CD4-positive, alpha-beta T cell treated with Interleukin-2 at 100 ng/mL for 4 hours (primary cell): ENCODE measurements at regions not wholly inside any gene's neighbourhood (a gene's known extent, or its start where the extent isn't known, plus 50 kb on each side); places are given as distances from the start of the nearest gene placed in this dataset.

Experiments
- DNase-seq: peaks from one replicate; pipeline ENCODE4 v3.0.0-alpha.2; 2020; ENCODE audit warnings: low spot score

- DNase-seq = no peak
Measured at GRCh38 chr1:234881893-234882771, 246.5 kb downstream of the TOMM20 start.

- no peak for DNase-seq
Measured at GRCh38 chr1:234879147-234880080, 249.2 kb downstream of the TOMM20 start.

GRCh38 chr1:234878288-234878687 is 250.3 kb downstream of the TOMM20 start:
- no peak for DNase-seq

DNA sequence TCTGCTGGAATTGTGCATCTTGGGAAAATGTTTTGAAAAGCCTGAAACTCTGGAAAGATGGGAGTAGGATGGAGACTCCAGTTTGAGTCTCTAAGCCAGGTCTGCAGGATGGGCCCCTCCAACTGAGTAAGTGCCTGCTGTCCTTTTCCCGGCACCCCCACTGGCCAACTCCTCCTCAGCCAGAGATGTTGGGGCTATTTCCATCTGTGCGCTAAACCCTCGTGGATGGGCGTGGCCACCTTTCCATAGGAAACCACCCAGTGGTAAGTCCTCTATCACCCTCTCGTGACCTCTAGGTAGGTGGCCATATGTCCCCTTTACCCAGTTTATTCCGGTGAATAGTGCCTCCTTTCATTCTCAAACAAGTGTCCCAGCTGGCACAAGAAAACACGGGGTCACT is 250.9 kb downstream of the TOMM20 start:
- no peak for DNase-seq

- DNase-seq = no peak
Measured at GRCh38 chr1:234875953-234876855, 252.4 kb downstream of the TOMM20 start.

GRCh38 chr1:234875328-234875952 is 253.2 kb downstream of the TOMM20 start:
- no peak for DNase-seq

DNA sequence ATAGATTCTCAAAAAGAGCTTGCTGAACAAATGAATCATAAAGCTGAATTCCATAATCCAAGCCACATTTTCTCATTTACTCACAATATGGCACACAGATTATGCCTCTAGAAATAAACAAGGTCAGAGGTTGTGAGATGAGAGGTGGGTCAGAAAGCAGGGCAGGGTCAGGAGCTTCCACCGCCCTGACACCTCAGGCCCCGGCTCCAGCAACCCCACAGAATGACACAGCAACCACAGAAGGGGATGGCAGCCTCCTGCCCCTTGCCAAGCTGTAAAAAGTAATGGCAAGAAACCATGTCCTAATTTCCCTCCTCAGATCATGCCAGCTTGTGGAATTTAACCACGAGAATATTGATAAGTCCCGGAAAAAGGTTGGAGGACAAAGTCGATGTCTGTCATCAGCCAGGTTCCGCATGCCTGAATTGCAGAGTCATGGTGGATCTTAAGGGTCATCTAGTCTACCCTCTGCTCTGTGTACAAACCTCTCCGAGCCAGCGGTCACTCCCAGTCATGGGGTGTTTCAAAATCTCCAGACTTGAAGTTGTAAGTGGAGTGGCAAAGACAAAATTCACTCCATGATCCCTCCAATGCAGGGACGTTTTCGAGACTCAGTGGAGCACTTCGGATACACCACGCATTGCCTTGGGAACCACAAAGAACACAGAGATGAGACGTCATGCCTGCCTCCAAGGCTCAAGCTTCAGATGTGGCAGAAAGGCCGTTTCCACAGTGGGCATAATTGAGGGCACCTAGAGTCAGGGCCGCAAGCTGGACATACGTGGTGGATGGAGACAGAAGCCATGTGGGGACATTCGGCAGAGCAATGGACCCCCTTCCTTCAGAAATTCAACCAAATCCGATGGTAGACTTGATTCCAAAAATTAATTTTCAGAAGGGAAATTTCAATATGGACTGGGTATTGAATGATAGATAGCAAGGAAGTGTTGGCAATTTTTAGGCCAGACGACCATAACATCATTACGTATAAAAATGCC is 254.0 kb downstream of the TOMM20 start:
- DNase-seq = no peak

- no peak for DNase-seq
Measured at GRCh38 chr1:234871710-234872271, 256.8 kb downstream of the TOMM20 start.

DNA sequence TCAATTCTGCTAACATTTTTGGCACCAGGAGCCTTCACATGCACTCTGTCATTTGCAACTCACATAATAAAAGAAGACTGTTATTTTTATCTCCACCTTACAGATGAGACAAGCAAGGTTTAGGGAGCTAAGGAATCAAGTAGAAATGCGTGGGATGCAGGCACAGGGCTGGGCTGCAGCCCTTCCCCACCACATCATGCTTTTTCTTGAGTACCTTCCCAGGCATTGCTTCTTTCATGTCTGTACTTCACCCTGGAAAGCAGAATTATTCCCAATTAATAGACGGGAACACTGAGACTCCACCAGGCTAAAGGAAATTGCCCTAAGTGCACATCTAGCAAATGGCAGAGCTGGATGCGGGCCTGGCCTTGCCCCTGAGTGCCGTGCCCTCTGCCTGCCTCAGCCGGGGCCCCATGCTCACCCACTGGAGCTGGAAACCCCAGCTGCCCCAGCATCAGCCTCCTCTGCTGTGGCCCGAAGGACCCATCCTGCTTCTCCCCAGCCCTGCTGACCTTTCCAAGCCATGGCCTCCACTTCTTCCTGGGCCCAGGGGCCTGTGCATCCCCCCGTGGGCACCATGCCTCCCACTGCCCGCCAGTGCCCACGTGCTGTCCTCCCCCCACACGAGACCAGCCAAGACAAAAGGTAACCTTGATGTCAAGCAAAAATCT is 257.5 kb downstream of the TOMM20 start:
- DNase-seq = no peak

GRCh38 chr1:234870020-234870981 is 258.3 kb downstream of the TOMM20 start:
- DNase-seq = no peak

- DNase-seq = no peak
Measured at GRCh38 chr1:234869182-234870019, 259.2 kb downstream of the TOMM20 start.

GRCh38 chr1:234868296-234869147 is 258.5 kb upstream of the IRF2BP2 start:
- DNase-seq = no peak

- no peak for DNase-seq
Measured at GRCh38 chr1:234866007-234866866, 256.3 kb upstream of the IRF2BP2 start.

DNA sequence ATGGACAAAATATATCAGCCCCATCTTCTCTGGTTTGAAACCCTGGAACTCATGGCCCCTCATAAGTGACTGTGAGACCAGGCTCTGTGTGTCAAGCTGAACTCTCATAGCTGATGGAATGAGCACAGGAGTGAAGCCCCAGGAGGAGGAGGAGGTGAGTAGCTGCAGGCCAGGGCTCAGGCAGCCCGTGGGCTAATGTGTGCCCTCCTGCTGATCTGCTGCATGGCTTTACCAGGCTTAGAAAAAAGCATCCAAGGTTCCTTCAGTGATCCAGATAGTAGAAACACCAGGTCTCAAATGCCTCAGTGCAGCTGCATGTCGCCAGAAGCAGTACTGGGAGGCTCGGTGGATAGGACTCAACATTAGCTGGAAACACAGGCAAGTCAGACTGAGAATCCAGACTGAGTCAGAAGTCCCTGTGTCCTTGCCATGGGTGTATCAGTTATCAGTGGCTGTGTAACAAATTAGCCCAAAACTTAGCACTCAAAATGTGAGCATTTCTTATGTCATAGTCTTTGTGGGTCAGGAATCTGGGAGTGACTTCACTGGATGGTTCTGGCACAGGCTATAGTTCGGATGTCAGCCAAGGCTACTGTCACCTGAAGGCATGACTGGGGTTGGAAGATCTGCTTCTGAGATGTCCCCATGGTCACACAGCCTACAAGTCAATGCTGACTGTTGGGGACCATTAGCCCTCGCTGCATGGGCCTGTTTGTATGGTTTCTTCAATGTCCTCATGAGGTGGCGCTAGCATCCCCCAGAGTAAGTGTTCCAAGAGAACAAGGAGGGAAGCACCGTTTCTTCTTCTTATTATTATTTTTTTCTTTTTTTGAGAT is 255.4 kb upstream of the IRF2BP2 start:
- no peak for DNase-seq
